Fibroblast of mammary gland (primary cell): ENCODE measurements at regions not wholly inside any gene's neighbourhood (a gene's known extent, or its start where the extent isn't known, plus 50 kb on each side); places are given as distances from the start of the nearest gene placed in this dataset.

Source experiments
- DNase-seq: peaks from one replicate; pipeline ENCODE4 v3.0.0-alpha.2; 2010; ENCODE audit warnings: low read depth
- H3K4me3 ChIP-seq: 2 replicates; pipeline ENCODE4 v1.5.1; 2011; ENCODE audit warnings: low read depth, mild to moderate bottlenecking, low read length, moderate library complexity; ENCODE audit not compliant: control insufficient read depth
- TF ChIP-seq, protein P1 (sequence below): conservative IDR thresholded peaks from 2 replicates; pipeline ENCODE4 v1.5.1; 2011; ENCODE audit warnings: low read depth, low read length, inconsistent platforms; ENCODE audit not compliant: control insufficient read depth, insufficient read depth

DNA sequence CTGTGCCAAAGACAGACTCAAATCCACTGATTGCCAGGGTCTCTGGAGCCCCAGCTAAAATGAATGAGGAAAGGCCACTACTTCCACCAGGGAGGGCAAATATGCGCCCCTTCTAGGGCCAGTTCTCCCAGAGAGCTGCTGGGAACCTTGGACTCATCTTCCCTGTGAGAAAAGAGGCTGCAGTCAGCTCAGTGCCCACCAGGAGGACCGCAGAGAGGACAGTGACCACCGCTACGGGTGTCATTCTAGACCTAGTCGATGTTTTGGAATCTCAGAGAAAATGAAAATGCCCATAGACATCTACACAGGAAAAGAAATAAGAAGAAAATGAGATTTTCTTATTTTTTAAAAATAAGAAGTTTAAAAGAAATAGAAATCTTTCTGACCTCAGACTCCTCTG is 235.1 kb downstream of the UQCRFS1 start:
- no peak for DNase-seq
- no peak overlapping the region for H3K4me3 ChIP-seq
- TF ChIP-seq, protein P1, sequence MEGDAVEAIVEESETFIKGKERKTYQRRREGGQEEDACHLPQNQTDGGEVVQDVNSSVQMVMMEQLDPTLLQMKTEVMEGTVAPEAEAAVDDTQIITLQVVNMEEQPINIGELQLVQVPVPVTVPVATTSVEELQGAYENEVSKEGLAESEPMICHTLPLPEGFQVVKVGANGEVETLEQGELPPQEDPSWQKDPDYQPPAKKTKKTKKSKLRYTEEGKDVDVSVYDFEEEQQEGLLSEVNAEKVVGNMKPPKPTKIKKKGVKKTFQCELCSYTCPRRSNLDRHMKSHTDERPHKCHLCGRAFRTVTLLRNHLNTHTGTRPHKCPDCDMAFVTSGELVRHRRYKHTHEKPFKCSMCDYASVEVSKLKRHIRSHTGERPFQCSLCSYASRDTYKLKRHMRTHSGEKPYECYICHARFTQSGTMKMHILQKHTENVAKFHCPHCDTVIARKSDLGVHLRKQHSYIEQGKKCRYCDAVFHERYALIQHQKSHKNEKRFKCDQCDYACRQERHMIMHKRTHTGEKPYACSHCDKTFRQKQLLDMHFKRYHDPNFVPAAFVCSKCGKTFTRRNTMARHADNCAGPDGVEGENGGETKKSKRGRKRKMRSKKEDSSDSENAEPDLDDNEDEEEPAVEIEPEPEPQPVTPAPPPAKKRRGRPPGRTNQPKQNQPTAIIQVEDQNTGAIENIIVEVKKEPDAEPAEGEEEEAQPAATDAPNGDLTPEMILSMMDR, result peak; percentile 9

DNA sequence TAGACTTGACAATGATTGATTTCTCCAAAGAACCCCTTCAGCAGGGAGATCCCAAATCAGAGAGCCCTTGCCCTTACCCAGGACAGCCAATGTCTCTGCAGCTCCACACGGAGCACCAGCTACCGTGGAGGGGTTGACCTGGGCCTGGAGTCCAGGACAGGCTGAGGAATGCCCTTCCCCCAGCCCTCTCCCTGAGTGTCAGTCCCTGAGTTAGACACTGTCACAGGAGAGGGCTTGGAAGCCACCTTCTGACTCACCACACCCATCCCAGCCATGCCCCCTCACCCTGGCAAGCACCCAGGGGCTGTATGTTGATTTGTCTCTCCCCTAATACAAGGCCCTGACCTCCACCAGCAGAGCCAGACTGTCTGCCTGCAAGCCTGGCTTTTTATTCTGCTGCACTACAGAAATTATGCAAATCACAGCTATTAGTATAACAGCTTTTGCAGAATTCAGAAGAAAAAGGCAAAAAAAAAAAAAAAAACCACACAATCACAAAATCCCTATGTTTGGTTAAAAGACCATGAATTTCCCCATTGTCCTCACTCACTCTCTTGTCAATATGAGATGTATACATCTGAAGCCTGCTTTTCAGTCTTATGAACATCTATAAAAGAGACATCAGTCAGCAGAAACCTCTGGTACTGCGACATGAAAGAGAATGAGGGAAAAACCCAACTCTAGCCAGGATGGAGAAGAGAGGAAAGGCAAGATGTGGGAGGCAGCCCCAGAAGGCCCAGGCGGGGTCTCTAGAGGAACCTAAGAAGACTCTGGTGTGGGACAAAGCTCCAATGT is 240.7 kb downstream of the UQCRFS1 start:
- no peak for DNase-seq
- H3K4me3 ChIP-seq, result no peak overlapping the region
- TF ChIP-seq, protein P1, result no peak

DNA sequence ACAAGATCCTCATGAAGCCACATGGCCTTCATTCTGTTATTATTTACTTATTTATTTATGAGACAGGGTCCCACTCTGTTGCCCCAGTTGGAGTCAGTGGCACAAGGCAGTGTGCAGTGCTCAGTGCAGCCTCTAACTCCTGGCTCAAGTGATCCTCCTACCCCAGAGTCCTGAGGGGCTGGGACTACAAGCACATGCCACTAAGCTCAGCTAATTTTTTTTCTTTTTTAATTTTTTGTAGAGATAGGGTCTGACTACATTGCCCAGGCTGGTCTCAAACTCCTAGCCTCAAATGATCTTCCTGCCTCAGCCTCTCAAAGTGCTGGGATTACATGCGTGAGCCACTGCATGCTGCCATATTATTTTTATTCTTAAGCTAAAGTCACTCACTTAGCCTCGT is 241.4 kb downstream of the UQCRFS1 start:
- TF ChIP-seq, protein P1, result no peak
- DNase-seq, result no peak
- no peak overlapping the region for H3K4me3 ChIP-seq

- DNase-seq, result no peak
- no peak overlapping the region for H3K4me3 ChIP-seq
- TF ChIP-seq, protein P1, result no peak
Measured at GRCh38 chr19:28971049-28971448, 241.9 kb downstream of the UQCRFS1 start.

- DNase-seq, result peak; percentile 16
- no peak overlapping the region for H3K4me3 ChIP-seq
- TF ChIP-seq, protein P1, result no peak
Measured at GRCh38 chr19:28968721-28969120, 244.2 kb downstream of the UQCRFS1 start.

- TF ChIP-seq, protein P1, result no peak
- DNase-seq, result no peak
- H3K4me3 ChIP-seq, result no peak overlapping the region
Measured at GRCh38 chr19:28966737-28967399, 246.1 kb downstream of the UQCRFS1 start.
